PC-3 (cell line): ENCODE measurements at regions not wholly inside any gene's neighbourhood (a gene's known extent, or its start where the extent isn't known, plus 50 kb on each side); places are given as distances from the start of the nearest gene placed in this dataset.

Experiments used
- ATAC-seq: fragments of 200-7000 bp; cut with Tn5 transposase; 2 replicates; pipeline ENCODE4 v1.9.1; 2020; ENCODE audit warnings: mild to moderate bottlenecking, moderate library complexity
- BruUV-seq: library from RNA; stranded (reverse); fragments of 400-500 nt; replicated peaks from 2 replicates; lab custom pipeline; 2021; lab: Mats Ljungman, UMichigan
- CTCF ChIA-PET: fragments of 300-600 bp; sonication (Branson Sonifier 250); formaldehyde crosslinking; loops from one replicate; lab custom pipeline; 2022; ENCODE audit warnings: antibody characterized with exemption; lab: Charles Lee
- POLR2A ChIA-PET: fragments of 300-600 bp; sonication (Branson Sonifier 250); formaldehyde crosslinking; loops from one replicate; lab custom pipeline; 2022; ENCODE audit warnings: antibody characterized with exemption; ENCODE audit not compliant: unreplicated experiment; lab: Charles Lee
- DNase-seq: peaks from one replicate; pipeline ENCODE4 v3.0.0-alpha.2; 2015
- H2AFZ ChIP-seq: fragments of 300-600 bp; sonication (generic); 2 replicates; pipeline ENCODE4 v1.6.0; 2016; ENCODE audit warnings: antibody characterized with exemption, low read length
- H3F3A ChIP-seq: fragments of 300-600 bp; sonication (generic); one replicate; pipeline ENCODE4 v1.6.0; 2017; ENCODE audit warnings: antibody characterized with exemption, low read length, control low read depth, mild to moderate bottlenecking; ENCODE audit not compliant: unreplicated experiment
- H3K27ac ChIP-seq: fragments of 300-600 bp; sonication (generic); 2 replicates; pipeline ENCODE4 v1.5.1; 2016; ENCODE audit warnings: mild to moderate bottlenecking, low read length
- H3K27me3 ChIP-seq: fragments of 300-600 bp; sonication (generic); 2 replicates; pipeline ENCODE4 v1.6.1; 2016; ENCODE audit warnings: low read length, mixed read lengths
- H3K36me3 ChIP-seq: fragments of 300-600 bp; sonication (generic); 2 replicates; pipeline ENCODE4 v1.6.1; 2016; ENCODE audit warnings: low read depth, mixed run types, low read length, mixed read lengths
- H3K4me1 ChIP-seq: fragments of 300-600 bp; sonication (generic); 2 replicates; pipeline ENCODE4 v1.5.1; 2016; ENCODE audit warnings: low read length; ENCODE audit not compliant: insufficient read depth
- H3K4me2 ChIP-seq: fragments of 300-600 bp; sonication (generic); 2 replicates; pipeline ENCODE4 v1.6.0; 2016; ENCODE audit warnings: low read length
- H3K4me3 ChIP-seq: fragments of 300-600 bp; sonication (generic); 2 replicates; pipeline ENCODE4 v1.5.1; 2016; ENCODE audit warnings: mild to moderate bottlenecking, low read length, mixed read lengths
- H3K79me2 ChIP-seq: fragments of 300-600 bp; sonication (generic); 2 replicates; pipeline ENCODE4 v1.6.1; 2017; ENCODE audit warnings: low read length, mixed read lengths
- H3K9ac ChIP-seq: fragments of 300-600 bp; sonication (generic); 2 replicates; pipeline ENCODE4 v1.6.0; 2016; ENCODE audit warnings: mild to moderate bottlenecking, low read length
- H3K9me2 ChIP-seq: fragments of 300-600 bp; sonication (generic); replicated peaks from 2 replicates; pipeline ENCODE4 v1.6.1; 2016; ENCODE audit warnings: mixed run types, low read length, mixed read lengths
- H3K9me3 ChIP-seq: fragments of 300-600 bp; sonication (generic); 2 replicates; pipeline ENCODE4 v1.6.1; 2016; ENCODE audit warnings: low read length, mixed read lengths
- H4K20me1 ChIP-seq: fragments of 300-600 bp; sonication (generic); 2 replicates; pipeline ENCODE4 v1.6.1; 2016; ENCODE audit warnings: low read length, mixed read lengths
- CTCF ChIP-seq: fragments of 300-600 bp; sonication (generic); conservative IDR thresholded peaks from 2 replicates; pipeline ENCODE4 v1.5.1; 2017; ENCODE audit warnings: antibody characterized with exemption, low read depth, mild to moderate bottlenecking, low read length
- EZH2 ChIP-seq: fragments of 300-600 bp; sonication (generic); IDR thresholded peaks from one replicate; pipeline ENCODE4 v1.6.1; 2017; ENCODE audit warnings: antibody characterized with exemption, mild to moderate bottlenecking, low read length; ENCODE audit not compliant: unreplicated experiment
- EZH2phosphoT487 ChIP-seq: fragments of 300-600 bp; sonication (generic); IDR thresholded peaks from 2 replicates; pipeline ENCODE4 v1.6.1; 2018; ENCODE audit warnings: mild to moderate bottlenecking, antibody characterized with exemption, low read length, borderline replicate concordance
- intact Hi-C: fragments of 100-400 bp; cut with micrococcal nuclease; formaldehyde crosslinking; loops from 2 replicates; pipeline ENCODE4 v1.9.0; 2023

GRCh38 chrX:110449312-110449711, 90.7 kb downstream of the RTL9 start:
- ChIA-PET CTCF (no interaction called here), POLR2A (no interaction called here)
- H3K9me3 ChIP-seq: no peaks in the 10 kb centered on the region
- TF ChIP-seq CTCF: no peak
- no peak for TF ChIP-seq EZH2phosphoT487
- no peak for TF ChIP-seq EZH2
- intact Hi-C loops: no loop called here
- no peaks in the 10 kb centered on the region for H4K20me1 ChIP-seq
- H3K4me3 ChIP-seq: no peak overlapping the region
- H3K9me2 ChIP-seq: no peaks in the 10 kb centered on the region
- peaks cover 52% of the 10 kb centered on the region for H3K27me3 ChIP-seq
- H3K9ac ChIP-seq: no peak overlapping the region
- H3K27ac ChIP-seq: no peak overlapping the region
- BruUV-seq: no TSS peak
- H3K4me1 ChIP-seq: no peaks in the 10 kb centered on the region
- no peaks in the 10 kb centered on the region for H3F3A ChIP-seq
- ATAC-seq (no peak), DNase-seq (no peak)
- no peak overlapping the region for H2AFZ ChIP-seq
- H3K36me3 ChIP-seq: no peaks in the 10 kb centered on the region
- H3K79me2 ChIP-seq: no peaks in the 10 kb centered on the region
- no peak overlapping the region for H3K4me2 ChIP-seq

DNA sequence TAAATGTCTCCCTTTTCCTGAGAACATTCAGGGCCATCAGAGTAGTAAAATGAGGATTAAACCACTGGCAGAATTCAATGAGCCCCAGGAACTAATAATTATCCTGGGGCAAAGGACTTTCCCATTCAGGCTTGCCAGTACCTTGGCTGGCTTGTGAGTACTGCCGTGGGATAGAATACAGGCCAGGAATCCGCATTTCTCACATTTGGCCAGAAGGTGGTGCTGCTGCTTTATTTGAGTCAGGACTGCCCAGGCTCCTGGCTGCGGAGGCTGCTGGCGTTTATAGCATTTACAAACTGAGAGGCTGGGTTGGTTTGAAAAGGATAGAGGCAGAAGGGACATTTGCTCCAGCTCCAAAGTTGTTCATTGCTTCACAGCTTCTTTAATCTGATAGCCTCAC, 91.4 kb downstream of the RTL9 start:
- no peaks in the 10 kb centered on the region for H3K9me3 ChIP-seq
- H3F3A ChIP-seq: no peaks in the 10 kb centered on the region
- no peak overlapping the region for H3K4me2 ChIP-seq
- H3K27ac ChIP-seq: no peak overlapping the region
- TF ChIP-seq CTCF (peak; percentile 78), EZH2phosphoT487 (no peak)
- intact Hi-C loops: loop anchor here (1.0 to 5.0 kb wide), 3 partner anchors 215 to 792 kb away; no protein-coding TSS in a partner anchor
- no peaks in the 10 kb centered on the region for H3K4me1 ChIP-seq
- ATAC-seq (peak; percentile 99), DNase-seq (peak; percentile 81)
- no peaks in the 10 kb centered on the region for H3K36me3 ChIP-seq
- POLR2A ChIA-PET: no interaction called here
- no peaks in the 10 kb centered on the region for H3K79me2 ChIP-seq
- H3K4me3 ChIP-seq: no peak overlapping the region
- CTCF ChIA-PET: no interaction called here
- no TSS peak for BruUV-seq
- peaks cover 50% of the 10 kb centered on the region for H3K27me3 ChIP-seq
- no peak overlapping the region for H2AFZ ChIP-seq
- H4K20me1 ChIP-seq: no peaks in the 10 kb centered on the region
- no peaks in the 10 kb centered on the region for H3K9me2 ChIP-seq
- H3K9ac ChIP-seq: no peak overlapping the region

DNA sequence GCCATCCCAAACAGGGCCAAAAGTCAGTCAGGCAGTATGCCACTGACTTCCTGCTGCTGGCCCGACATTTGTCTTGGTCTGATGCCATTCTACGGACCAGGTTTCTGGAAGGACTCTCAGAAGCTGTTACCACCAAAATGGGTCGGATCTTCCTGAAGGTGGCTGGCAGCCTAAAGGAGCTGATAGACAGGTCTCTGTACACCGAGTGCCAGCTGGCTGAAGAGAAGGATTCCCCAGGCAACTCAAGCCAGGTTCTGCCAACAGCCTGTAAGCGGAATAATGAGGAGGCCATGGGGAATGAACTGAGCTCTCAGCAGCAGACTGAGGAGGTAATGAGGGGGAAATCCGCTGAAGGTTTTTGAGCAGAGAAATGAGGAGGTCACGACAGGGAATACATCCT, 95.7 kb downstream of the RTL9 start:
- H3K9me2 ChIP-seq: no peaks in the 10 kb centered on the region
- no TSS peak for BruUV-seq
- no peaks in the 10 kb centered on the region for H3K36me3 ChIP-seq
- TF ChIP-seq EZH2 (no peak), CTCF (no peak), EZH2phosphoT487 (no peak)
- no peak overlapping the region for H3K4me3 ChIP-seq
- H2AFZ ChIP-seq: no peak overlapping the region
- DNase-seq (no peak), ATAC-seq (no peak)
- H4K20me1 ChIP-seq: no peaks in the 10 kb centered on the region
- H3K9me3 ChIP-seq: no peaks in the 10 kb centered on the region
- no peaks in the 10 kb centered on the region for H3K4me1 ChIP-seq
- no peaks in the 10 kb centered on the region for H3K79me2 ChIP-seq
- H3K27ac ChIP-seq: no peak overlapping the region
- peaks cover 57% of the 10 kb centered on the region for H3K27me3 ChIP-seq
- intact Hi-C loops: loop anchor here (5.0 kb wide), 1 partner anchor 788 kb away; no protein-coding TSS in a partner anchor
- no peaks in the 10 kb centered on the region for H3F3A ChIP-seq
- CTCF ChIA-PET: no interaction called here
- H3K4me2 ChIP-seq: no peak overlapping the region
- H3K9ac ChIP-seq: no peak overlapping the region
- POLR2A ChIA-PET: no interaction called here
